Right renal pelvis (tissue), 4 donors: ENCODE measurements at regions not wholly inside any gene's neighbourhood (a gene's known extent, or its start where the extent isn't known, plus 50 kb on each side); places are given as distances from the start of the nearest gene placed in this dataset.
"Not testable (repeated sequence)": the region's sequence is repeated elsewhere in the genome, so short reads cannot be mapped to it uniquely, and the experiment has no call there.

Experiments used
- DNase-seq, 4 donors: peaks; one replicate each; pipeline ENCODE4 v3.0.0-alpha.2; 2013; ENCODE audit warnings: low read depth in 4 of 4, low spot score in 3 of 4, missing footprints in 1 of 4

DNA sequence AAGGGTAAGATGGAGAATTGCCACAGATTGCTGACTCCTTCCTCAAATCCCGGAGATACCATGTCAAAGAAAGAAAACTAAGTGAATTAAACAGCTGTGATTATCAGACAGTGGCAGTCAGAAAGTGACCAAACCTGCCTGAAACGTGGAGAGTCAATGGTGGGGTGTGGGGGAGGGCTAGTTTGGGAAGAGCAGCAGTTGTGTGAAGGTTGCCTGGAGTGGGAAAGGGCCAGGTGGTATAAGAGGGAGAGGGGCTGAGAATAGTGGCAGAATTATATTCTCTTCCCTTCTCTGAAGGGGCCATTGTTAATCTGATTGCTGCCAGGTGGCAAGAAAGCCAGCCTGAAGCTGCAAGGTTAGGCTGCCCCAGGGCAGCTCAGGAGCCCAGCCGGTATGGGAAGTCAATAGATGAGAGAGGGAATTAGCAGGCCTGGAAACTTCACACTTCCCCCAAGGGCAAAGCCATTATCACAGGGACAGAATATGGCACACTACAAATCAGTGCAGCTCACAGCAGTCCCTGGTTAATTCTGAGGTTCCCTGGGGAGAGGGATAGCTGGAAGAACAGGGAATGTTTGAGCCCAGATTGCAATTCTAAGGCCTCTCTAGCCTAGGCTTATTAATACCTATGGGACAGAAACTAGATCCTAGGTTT, 83.9 kb upstream of the ITGB1 start:
- DNase-seq = no peak

DNA sequence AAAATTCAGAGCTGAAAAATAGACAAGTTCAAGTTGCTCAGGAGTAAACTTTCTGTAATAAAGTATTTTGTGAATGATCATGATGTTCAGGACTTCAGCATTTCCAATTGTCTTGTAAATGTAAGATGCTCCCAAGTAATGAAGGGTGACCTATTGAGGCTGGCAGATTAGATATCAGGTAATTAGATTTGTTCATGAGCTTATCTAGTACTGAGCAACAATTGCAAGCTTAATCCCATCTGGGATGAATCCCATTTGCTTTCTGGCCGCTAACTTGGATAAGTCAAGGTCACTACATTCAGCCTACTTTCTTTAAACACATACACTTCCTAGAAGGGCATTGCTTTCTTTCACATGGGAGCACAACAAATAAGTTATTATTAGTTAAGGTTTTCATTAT, 82.4 kb upstream of the ITGB1 start:
- DNase-seq = no peak

DNA sequence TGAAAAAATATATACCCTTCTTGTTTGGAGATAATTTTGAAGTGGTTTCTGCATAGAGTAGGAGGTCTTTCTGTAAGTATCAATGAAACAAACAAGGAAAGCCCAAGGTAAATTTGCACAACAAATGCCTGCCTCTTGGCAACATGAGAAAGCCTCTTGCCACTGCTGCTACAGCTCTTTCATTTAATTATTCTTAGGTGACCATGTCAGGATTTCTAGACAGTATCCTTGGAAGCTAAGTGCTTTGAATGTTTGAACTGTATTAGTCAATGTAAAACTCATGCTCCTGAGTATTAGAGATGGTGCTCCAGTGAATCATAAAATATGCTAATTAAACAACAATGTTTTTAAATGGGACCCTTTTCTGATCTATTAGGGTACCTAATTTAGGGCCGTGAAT, 81.2 kb upstream of the ITGB1 start:
- DNase-seq = no peak

DNA sequence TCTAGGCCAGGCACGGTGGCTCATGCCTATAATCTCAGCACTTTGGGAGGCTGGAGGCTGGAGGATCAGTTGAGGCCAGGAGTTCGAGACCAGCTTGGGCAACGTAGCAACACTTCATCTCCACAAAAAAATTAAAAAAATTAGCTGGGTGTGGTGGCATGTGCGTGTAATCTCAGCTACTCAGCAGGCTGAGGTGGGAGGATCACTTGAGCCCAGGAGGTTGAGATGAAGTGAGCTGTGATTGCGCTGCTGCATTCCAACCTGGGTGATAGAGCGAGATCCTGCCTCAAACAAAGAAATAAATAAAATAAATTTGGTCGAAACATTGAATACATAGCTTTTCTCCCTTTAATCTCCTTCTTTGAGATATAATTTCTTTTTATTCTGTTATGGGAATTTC, 80.6 kb upstream of the ITGB1 start:
- no peak for DNase-seq

DNA sequence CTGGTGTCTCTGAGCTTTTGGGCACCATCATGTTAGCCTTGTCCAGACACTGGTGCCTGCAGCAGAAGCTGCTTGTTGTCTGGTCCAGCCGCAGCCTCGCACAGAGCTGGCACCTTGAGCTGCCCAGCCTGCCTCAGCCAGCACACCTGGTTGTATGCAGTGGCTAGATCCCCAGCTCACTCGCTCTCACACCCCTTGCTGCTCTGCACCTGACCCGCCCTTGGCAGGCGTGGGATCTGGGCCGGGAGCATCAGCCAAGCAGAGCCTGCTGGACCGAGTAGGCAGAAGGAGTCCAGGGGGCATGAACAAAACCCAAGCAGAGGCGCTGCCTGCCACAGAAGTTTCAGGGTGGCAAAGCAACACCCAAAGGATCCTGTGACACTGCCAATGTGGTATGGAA, 79.7 kb upstream of the ITGB1 start:
- DNase-seq = no peak

DNA sequence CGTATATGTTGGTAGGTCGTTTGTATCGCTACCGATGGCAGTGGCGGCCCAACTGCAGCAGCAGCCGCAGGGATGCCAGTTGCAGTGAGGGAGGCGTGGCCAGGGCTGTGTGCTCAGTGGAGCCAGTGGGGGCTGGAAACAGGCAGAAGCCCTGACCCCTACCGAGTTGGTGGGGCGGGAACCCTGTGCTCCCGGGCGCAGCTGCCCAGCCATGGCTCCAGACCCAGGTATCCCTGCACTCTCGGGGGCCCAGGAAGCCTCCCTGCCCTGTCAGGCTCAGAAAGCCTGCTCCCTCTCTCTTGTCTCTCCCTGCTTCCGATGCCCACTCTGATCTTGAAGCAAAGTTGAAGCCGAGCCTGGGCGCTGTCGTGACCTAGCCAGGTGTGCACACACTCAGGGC, 78.6 kb upstream of the ITGB1 start:
- DNase-seq = no peak

DNA sequence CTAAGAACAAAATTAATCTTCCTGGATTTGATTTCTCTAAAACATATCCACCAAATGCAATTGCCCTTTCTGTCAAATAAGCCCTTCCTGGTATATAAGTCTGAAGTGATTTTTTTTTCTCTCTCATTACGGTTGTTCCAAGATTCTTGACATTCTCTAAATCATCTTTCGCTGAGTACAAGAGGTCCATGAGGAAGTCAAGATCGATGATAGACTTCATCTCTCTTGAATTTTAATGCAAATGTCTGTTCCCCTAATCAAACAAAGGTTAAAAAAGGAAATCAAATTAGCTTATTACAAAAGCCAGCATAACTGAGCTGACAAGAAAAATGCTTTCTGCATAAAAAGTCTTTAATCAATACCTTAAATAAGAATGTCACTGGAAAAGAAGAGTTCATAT, 77.4 kb upstream of the ITGB1 start:
- no peak for DNase-seq

DNA sequence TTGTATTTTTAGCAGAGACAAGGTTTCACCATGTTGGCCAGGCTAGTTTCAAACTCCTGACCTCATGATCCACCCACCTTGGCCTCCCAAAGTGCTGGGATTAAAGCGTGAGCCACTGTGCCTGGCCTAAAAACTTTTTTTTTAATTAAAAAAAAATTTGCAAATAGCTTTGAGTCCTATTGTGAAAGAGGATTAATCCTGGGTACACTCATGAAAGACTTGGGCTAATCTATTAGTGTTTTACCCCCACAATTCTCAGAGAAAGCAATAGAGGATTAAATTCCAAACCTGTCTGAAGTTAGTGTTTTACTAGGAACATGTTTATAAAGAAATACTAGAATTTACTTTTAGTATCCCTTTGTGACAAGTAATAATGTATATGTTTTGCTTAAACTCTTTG, 76.9 kb upstream of the ITGB1 start:
- DNase-seq = no peak

DNA sequence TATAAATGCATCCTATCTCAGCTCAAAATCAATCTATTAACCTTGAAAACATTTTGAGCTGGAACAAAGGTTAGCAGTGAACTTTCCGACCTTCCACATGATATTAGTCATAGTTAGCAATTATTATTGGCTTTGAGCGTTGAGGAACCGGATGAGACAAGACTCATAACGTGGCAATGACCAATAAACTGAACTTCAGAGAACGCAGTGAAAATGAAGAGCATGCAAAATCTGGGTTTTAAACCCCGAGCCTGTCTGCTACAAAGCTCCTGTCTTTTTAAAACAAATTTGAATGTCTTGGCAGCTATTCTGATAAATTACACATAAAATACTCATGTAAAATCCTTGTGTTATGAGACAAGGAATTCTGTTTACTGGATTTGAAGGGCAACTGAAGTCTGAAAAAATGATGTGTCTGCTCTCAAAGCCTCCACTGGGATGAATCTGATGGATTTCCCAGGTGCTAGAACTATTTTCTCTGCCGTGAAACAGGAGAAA, 74.7 kb upstream of the ITGB1 start:
- DNase-seq = no peak

DNA sequence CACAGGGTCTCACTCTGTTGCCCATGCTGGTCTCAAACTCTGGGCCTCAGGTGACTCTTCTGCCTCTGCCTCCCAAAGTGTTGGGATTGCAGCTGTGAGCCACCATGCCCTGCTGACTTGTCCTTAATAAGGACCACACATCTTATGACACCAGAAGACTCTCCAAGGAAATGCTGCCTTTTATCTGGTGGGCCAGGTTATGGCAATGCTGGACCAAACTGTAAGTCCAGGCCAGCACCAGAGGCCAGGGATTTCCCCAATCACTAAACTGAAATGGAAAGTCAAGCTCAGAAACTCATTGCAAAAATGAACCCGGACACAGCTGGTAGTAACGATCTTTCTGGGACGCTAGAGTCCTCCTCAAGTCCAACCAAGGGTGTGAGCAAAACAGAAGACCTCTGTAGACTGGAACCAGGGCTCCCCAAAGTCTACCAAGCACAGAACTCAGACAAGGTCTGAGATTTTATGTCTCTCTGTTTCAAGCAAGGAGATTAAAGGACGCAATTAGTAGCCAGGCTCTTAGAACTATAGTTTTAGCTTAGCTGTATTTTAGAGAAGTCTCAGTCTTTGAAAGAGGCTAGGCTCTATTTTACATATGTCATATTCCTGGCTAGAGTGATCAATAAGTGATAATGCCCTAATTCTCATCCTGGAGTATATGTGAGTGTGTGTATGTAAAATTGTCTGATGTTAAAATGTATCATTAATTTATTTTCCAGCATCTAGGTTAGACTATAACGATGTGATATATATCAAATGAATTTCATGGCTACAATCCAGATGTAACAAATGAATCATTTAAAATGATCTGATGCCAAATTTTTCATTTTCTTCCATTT, 74.0 kb upstream of the ITGB1 start:
- no peak for DNase-seq

DNA sequence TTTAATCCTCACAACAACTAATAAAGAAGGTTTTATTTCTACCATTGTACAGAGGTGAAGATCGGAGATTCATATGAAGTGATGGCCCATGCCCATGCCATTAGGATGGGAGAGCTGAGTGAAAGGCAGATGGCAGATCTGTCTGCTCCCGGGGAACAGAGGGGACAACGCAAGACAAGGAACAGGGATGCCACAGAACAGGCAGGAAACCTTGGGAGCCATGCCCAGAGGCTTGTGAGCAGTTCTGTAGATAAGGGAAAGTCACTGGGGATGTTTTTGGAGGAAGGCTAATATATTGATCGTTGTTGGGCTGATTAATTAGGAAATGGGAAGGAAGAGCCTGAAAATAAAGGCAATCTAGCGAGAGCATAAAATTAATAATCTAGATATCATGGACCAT, 73.1 kb upstream of the ITGB1 start:
- DNase-seq = no peak

DNA sequence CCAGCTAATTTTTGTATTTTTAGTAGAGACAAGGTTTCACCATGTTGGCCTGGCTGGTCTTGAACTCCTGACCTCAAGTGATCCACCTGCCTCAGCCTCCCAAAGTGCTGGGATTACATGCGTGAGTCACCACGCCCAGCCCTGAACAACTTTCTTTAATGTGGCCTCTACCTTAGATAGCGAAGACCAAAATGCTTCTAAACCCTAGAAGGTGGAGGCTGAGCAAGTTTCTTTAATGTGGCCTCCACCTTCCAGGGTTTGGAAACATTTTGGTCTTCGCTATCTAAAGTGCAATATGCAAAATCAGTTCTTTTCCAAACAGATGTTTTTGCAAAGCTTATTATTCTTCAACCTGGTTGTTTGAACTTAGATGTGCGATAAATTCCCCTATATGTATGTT, 70.5 kb upstream of the ITGB1 start:
- not testable (repeated sequence) for DNase-seq

DNA sequence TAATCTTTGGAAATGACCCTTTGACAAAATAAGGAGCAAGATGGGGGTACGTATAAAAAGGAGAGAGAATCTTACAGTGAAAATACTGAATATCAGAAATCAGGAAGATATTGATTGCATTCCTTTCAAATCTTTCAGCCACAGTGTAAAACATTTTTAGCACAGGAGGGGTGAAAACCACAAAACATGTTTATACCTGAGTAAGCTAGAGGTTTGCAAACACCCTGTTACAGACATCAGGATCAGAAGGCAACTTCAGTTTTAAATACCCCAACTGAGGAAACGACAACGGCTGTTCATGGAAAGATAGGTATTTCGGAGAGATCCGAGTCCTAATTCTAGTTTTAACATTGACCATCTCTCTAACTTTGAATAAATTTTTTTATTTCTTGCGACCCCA, 69.1 kb upstream of the ITGB1 start:
- no peak for DNase-seq

DNA sequence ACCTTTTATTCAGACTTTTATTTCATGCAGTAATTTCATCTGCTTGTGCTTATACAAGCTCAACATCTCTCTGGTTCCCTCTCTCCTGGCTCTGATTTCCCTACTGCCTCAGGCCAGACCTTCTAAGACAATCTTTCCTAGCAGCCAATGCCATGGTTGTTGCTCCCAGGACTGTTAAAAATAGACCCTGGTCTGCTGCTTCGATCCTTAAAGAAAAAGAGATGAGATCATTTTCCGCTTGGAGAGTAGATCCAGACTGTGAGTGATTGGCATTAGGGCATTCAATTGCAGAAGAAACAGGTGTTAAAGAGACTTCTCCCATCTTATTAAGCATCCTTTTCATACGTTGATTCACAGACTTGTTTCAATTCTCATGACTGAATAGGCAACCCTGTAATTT, 68.4 kb upstream of the ITGB1 start:
- DNase-seq = no peak

DNA sequence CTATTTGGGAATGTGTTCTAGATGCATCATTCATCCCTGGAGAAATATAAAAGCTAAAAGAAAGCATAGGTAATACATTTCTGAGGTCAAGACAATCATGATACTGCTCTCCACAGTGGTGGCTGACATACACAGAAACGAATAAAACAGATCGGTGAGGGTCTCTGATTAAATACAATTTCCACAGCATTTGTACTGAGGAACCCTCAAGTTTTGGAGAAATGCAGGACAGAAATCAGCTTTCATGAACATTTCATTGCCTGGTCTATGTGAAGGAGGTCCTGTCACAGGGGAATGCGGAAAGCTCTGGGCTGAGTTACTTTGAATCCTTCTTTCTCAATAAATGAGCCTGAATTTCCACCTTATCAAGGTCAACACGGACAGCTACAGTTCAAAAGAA, 67.9 kb upstream of the ITGB1 start:
- DNase-seq = no peak

DNA sequence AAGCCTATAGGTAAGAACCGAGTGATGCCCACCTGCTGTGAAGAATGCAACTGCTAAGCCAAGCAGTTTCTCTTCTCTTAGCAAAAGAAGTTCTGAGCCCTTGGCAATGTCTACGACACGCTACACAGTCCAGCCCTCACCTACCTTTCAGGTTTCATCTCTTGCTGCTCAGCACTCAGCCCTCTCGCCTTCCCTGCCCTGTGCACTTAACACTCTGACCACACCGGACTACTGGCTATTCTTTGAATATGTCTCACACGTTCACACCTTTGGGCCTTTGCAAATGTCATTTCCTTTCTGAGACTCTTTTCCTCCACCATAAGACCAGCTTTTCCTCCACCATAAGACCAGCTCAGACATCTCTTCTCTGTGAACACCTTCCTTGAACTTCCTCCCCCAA, 67.0 kb upstream of the ITGB1 start:
- no peak for DNase-seq

DNA sequence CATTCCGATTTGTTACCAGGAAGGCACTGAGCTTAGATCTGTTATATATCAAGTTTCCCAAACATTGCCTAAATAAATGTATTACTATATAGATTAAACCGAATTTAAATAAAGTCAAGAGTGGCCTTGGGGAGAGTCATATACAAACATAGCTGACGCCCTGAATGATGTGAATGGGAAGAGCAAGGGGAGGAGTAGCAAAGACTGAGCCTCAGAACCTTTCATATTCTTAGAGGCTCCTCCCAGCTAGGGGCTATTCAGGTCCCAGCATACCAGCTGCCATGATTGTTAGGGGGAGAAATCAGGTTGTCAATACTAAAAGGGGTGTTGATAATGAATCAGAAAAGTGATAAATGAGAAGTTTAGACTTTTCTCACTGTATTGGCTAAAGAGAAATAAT, 64.7 kb upstream of the ITGB1 start:
- DNase-seq = no peak

DNA sequence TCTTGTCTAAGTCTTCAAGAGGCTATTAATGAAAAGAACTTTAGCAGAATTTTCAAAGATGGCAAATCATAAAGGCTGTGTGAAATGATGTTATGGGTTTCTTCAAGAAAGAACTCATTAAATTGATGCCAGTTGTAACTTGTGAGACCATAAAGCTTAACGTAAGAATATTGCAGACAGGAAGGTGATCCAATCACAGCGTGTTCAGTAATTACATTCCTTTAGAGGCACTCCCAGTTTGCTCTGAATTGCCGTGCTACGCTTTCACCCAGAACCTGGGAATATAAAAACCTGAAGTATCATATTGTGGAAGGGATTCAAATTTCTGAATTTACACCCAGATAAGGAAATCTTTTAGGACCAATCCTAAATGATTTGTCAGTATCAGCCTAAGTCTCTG, 64.1 kb upstream of the ITGB1 start:
- DNase-seq = no peak

DNA sequence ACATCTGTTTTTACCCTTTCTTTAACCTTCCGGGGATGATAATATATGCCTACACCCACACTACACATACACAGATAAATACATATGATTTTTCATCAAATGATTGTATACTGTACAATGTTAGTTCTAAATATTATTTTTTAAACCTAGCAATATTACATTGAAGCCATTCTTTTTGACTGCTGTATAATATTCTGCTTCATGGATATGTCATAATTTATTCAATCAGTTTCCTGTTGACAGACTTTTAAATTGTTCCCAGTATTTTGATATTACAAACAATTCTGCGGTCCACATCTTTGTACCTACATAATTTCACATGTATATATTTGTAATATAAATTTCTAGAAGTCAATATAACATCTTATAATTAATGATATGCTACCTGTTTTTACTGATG, 59.0 kb upstream of the ITGB1 start:
- DNase-seq = no peak

DNA sequence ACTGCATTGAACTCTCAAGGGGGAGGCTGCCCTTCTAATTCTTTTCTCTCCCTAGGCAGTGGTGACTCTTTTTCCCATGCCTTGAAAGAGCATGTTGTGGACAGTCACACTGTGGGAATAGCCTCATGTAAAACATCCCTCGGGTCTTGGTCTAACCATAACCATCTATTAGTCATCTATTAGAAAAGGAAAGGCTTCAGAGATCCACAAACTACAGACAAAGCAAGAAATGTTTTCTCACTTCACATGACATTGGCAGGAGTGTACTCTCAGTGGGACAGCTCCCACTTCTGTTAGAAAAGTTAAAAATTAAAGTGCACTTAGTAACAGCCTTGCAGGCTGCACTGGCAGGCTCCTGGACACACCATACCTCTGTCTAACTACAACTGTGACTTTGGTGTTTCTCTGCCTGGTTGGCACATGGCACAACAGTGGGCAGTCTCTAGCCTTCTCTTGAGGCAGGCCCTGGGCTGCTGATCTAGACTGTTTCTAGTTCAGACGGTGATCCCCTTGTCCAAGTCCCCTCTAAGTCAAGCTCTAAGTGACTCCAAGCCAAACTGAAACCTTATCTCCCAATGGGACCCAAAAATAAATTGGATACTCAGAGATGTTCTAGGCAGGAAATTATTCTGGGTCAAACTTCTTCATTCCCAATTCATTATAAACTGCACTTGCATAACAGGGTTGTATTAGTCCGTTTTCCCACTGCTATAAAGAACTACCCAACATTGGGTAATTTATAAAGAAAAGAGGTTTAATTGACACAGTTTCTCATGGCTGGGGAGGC, 57.9 kb upstream of the ITGB1 start:
- no peak for DNase-seq

DNA sequence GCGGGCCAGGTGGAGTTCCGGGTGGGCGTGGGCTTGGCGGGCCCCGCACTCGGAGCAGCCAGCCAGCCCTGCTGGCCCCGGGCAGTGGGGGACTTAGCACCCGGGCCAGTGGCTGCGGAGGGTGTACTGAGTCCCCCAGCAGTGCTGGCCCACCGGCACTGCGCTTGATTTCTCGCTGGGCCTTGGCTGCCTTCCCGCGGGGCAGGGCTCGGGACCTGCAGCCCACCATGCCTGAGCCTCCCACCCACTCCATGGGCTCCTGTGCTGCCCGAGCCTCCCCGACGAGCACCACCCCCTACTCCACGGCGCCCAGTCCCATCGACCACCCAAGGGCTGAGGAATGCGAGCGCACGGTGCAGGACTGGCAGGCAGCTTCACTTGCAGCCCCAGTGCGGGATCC, 55.3 kb upstream of the ITGB1 start:
- DNase-seq = not testable (repeated sequence)

DNA sequence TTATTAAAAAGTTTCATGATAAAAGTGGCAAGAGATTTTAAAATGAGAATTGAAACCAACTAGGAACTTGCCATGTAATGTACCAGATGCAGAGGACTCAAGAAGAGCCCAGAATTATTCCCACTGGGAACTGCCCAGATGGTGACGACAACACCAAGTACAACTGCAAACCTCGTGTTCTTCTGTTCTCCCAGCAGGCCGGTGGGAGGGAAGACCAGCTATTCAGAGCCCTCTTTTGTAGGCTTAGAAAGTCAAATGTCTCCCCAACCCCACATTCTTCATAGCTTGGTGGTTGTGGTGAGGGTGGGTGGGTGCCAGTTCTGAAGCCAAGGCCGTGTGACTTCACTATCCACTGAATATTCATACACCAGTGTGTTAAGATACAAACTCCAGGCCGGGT, 54.3 kb upstream of the ITGB1 start:
- no peak for DNase-seq
